ENCODE measurements at regions not wholly inside any gene's neighbourhood (a gene's known extent, or its start where the extent isn't known, plus 50 kb on each side); places are given as distances from the start of the nearest gene placed in this dataset.

DNA sequence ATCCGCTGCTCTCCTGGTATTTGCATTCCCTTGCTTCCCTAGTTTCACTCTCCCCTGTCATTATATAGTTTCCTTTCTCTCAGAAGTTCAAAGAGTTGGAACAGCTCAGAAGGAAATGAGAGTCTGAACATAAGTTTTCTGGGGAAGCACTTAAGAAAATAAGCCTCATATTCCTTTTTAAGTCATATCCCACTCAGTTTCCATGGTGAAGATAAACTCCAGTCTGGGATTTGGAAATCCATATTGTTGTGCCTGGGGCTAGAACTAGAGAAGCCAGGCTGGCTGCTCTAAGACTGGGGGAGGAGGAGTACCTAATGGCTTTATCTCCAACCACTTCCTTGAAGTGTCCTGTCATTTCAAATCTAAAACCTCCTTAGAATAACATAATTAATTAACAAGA, 134.2 kb upstream of the ALCAM start:
- TF ChIP-seq, protein P1, sequence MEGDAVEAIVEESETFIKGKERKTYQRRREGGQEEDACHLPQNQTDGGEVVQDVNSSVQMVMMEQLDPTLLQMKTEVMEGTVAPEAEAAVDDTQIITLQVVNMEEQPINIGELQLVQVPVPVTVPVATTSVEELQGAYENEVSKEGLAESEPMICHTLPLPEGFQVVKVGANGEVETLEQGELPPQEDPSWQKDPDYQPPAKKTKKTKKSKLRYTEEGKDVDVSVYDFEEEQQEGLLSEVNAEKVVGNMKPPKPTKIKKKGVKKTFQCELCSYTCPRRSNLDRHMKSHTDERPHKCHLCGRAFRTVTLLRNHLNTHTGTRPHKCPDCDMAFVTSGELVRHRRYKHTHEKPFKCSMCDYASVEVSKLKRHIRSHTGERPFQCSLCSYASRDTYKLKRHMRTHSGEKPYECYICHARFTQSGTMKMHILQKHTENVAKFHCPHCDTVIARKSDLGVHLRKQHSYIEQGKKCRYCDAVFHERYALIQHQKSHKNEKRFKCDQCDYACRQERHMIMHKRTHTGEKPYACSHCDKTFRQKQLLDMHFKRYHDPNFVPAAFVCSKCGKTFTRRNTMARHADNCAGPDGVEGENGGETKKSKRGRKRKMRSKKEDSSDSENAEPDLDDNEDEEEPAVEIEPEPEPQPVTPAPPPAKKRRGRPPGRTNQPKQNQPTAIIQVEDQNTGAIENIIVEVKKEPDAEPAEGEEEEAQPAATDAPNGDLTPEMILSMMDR (IDR thresholded peaks at IDR 0.05; ENCODE audit: insufficient read depth in 1 of 2, low read depth in 1 of 2, low read length in 1 of 2, severe bottlenecking in 1 of 2, unreplicated experiment in 1 of 2) = no peak
- no peak overlapping the region for H3K4me3 Mint-ChIP-seq (ENCODE audit: unreplicated experiment)
- Histone ChIP-seq H3K9me3 (no peaks in the 10 kb centered on the region), H3K4me3 (ENCODE audit: low read depth, low read length) (no peak overlapping the region), H3K4me1 (no peaks in the 10 kb centered on the region), H3K36me3 (ENCODE audit: control insufficient read depth, insufficient read depth, low read length) (no peaks in the 10 kb centered on the region), H3K27me3 (replicated peaks; ENCODE audit: control insufficient read depth, insufficient read depth, low read length) (no peaks in the 10 kb centered on the region)
- DNase-seq = no peak
- ChIA-PET CTCF (no interaction called here), POLR2A (no interaction called here)
- BruUV-seq (replicated peaks) = no TSS peak
- no peak overlapping the region for H3K27ac Mint-ChIP-seq (ENCODE audit: unreplicated experiment)
- no peaks in the 10 kb centered on the region for H3K27me3 Mint-ChIP-seq (ENCODE audit: insufficient read depth, unreplicated experiment)
- H3K36me3 Mint-ChIP-seq (ENCODE audit: insufficient read depth, unreplicated experiment) = no peaks in the 10 kb centered on the region
- H3K9me3 Mint-ChIP-seq (ENCODE audit: unreplicated experiment) = no peaks in the 10 kb centered on the region
- intact Hi-C loops (cut with micrococcal nuclease; ENCODE audit: unreplicated experiment) = no loop called here
- H3K4me1 Mint-ChIP-seq (ENCODE audit: low read depth, unreplicated experiment) = no peaks in the 10 kb centered on the region

GRCh38 chr3:105233010-105233409, 133.7 kb upstream of the ALCAM start:
- no peaks in the 10 kb centered on the region for H3K4me1 ChIP-seq
- H3K9me3 Mint-ChIP-seq (ENCODE audit: unreplicated experiment) = no peaks in the 10 kb centered on the region
- no peaks in the 10 kb centered on the region for H3K36me3 ChIP-seq (ENCODE audit: control insufficient read depth, insufficient read depth, low read length)
- no peak for DNase-seq
- TF ChIP-seq, protein P1 (IDR thresholded peaks at IDR 0.05; ENCODE audit: insufficient read depth in 1 of 2, low read depth in 1 of 2, low read length in 1 of 2, severe bottlenecking in 1 of 2, unreplicated experiment in 1 of 2) = no peak
- ChIA-PET POLR2A (no interaction called here), CTCF (no interaction called here)
- H3K27ac Mint-ChIP-seq (ENCODE audit: unreplicated experiment) = no peak overlapping the region
- no peaks in the 10 kb centered on the region for H3K27me3 ChIP-seq (replicated peaks; ENCODE audit: control insufficient read depth, insufficient read depth, low read length)
- no peaks in the 10 kb centered on the region for H3K27me3 Mint-ChIP-seq (ENCODE audit: insufficient read depth, unreplicated experiment)
- no peaks in the 10 kb centered on the region for H3K4me1 Mint-ChIP-seq (ENCODE audit: low read depth, unreplicated experiment)
- H3K9me3 ChIP-seq = no peaks in the 10 kb centered on the region
- intact Hi-C loops (cut with micrococcal nuclease; ENCODE audit: unreplicated experiment) = no loop called here
- H3K4me3 ChIP-seq (ENCODE audit: low read depth, low read length) = no peak overlapping the region
- no peak overlapping the region for H3K4me3 Mint-ChIP-seq (ENCODE audit: unreplicated experiment)
- no peaks in the 10 kb centered on the region for H3K36me3 Mint-ChIP-seq (ENCODE audit: insufficient read depth, unreplicated experiment)
- no TSS peak for BruUV-seq (replicated peaks)

DNA sequence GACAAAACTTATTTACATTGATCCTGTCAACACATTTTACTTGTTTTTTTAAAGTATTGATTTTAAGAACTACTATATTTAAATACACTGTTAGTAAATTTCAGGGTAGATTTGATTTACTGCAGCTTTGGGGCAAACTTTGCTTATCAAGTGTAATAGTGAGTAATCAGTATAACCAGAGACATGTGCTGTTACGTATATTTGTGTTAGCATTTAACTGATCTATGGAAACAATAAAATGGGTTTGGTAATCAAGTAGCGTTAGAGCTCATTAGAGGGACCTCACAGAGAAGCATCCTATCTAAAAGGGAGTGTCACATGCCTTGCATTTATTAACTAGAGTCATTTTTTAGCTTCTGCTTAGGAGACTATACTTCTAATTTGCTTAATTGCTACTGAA, 131.5 kb upstream of the ALCAM start:
- Histone ChIP-seq H3K27me3 (replicated peaks; ENCODE audit: control insufficient read depth, insufficient read depth, low read length) (no peaks in the 10 kb centered on the region), H3K4me1 (no peaks in the 10 kb centered on the region), H3K9me3 (no peaks in the 10 kb centered on the region), H3K4me3 (ENCODE audit: low read depth, low read length) (no peak overlapping the region), H3K36me3 (ENCODE audit: control insufficient read depth, insufficient read depth, low read length) (no peaks in the 10 kb centered on the region)
- Mint-ChIP-seq H3K4me3 (ENCODE audit: unreplicated experiment) (no peak overlapping the region), H3K4me1 (ENCODE audit: low read depth, unreplicated experiment) (no peaks in the 10 kb centered on the region), H3K9me3 (ENCODE audit: unreplicated experiment) (no peaks in the 10 kb centered on the region), H3K27ac (ENCODE audit: unreplicated experiment) (no peak overlapping the region), H3K27me3 (ENCODE audit: insufficient read depth, unreplicated experiment) (no peaks in the 10 kb centered on the region), H3K36me3 (ENCODE audit: insufficient read depth, unreplicated experiment) (no peaks in the 10 kb centered on the region)
- POLR2A ChIA-PET = no interaction called here
- intact Hi-C loops (cut with micrococcal nuclease; ENCODE audit: unreplicated experiment) = no loop called here
- TF ChIP-seq, protein P1 (IDR thresholded peaks at IDR 0.05; ENCODE audit: insufficient read depth in 1 of 2, low read depth in 1 of 2, low read length in 1 of 2, severe bottlenecking in 1 of 2, unreplicated experiment in 1 of 2) = no peak
- no peak for DNase-seq
- no TSS peak for BruUV-seq (replicated peaks)
- CTCF ChIA-PET = no interaction called here

All from Caco-2 (cell line).